K562 (cell line): ENCODE measurements at regions not wholly inside any gene's neighbourhood (a gene's known extent, or its start where the extent isn't known, plus 50 kb on each side); places are given as distances from the start of the nearest gene placed in this dataset.

Experiments used
- ATAC-seq: fragments of 200-7000 bp; cut with Tn5 transposase; 3 replicates; pipeline ENCODE4 v1.9.1; 2020; ENCODE audit warnings: moderate library complexity
- BruUV-seq: library from RNA; stranded (reverse); fragments of 400-500 nt; replicated peaks from 2 replicates; lab custom pipeline; 2021; lab: Mats Ljungman, UMichigan
- CTCF ChIA-PET: fragments of 300-600 bp; formaldehyde crosslinking; extraction: SDS; loops from one replicate; lab custom pipeline; 2021; ENCODE audit warnings: low intra/inter-chr PET ratio; lab: Yijun Ruan, JAX
- POLR2A ChIA-PET: fragments of 300-600, 350-650 bp; sonication (Branson Sonifier 250); formaldehyde crosslinking; extraction: SDS; loops from one replicate; lab custom pipeline; 2021; ENCODE audit warnings: antibody characterized with exemption, inconsistent platforms; lab: Yijun Ruan, JAX
- DNase-seq, 4 experiments: peaks; one replicate each; pipeline versions ENCODE4 v3.0.0 to v3.0.0-alpha.2; 2011 to 2018; ENCODE audit warnings: low spot score in 3 of 4, mixed read lengths in 3 of 4; ENCODE audit errors: extremely low read depth in 1 of 4
- FAIRE-seq: peaks from 2 replicates; lab custom pipeline; 2011; peaks lifted over from hg19 to GRCh38; lab: Jason Lieb, UNC
- H2AFZ ChIP-seq: 2 replicates; pipeline ENCODE4 v1.6.0; 2011; ENCODE audit warnings: low read depth, low read length, control low read depth, inconsistent platforms
- H3K27ac ChIP-seq: fragments of 200-600 bp; 3 replicates; pipeline ENCODE4 v1.8.0; 2011; ENCODE audit warnings: low read depth, mild to moderate bottlenecking, control low read depth, inconsistent platforms, low read length, moderate library complexity, mixed read lengths; ENCODE audit errors: extremely low read depth
- H3K27me3 ChIP-seq, 2 experiments: fragments of 300-600 bp in 1 of 2; 2 replicates in 1 of 2; 3 replicates in 1 of 2; pipeline versions ENCODE4 v1.6.0 to v1.8.0; 2011; ENCODE audit warnings: inconsistent platforms in 2 of 2, low read length in 2 of 2, mild to moderate bottlenecking in 1 of 2, mixed read lengths in 1 of 2, moderate library complexity in 1 of 2; ENCODE audit not compliant: control insufficient read depth in 2 of 2, insufficient read depth in 2 of 2
- H3K36me3 ChIP-seq: fragments of 300-600 bp; 3 replicates; pipeline ENCODE4 v1.8.0; 2011; ENCODE audit warnings: mild to moderate bottlenecking, low read length, inconsistent platforms; ENCODE audit not compliant: control insufficient read depth, insufficient read depth
- H3K4me1 ChIP-seq, 2 experiments: fragments of 200-600 bp in 1 of 2; replicated peaks in 1 of 2; 2 replicates in 1 of 2; 3 replicates in 1 of 2; pipeline versions ENCODE4 v1.5.1 to v1.8.0; 2011; ENCODE audit warnings: inconsistent platforms in 2 of 2, low read length in 2 of 2, mild to moderate bottlenecking in 1 of 2, mixed read lengths in 1 of 2, moderate library complexity in 1 of 2; ENCODE audit not compliant: control insufficient read depth in 2 of 2, insufficient read depth in 2 of 2
- H3K4me2 ChIP-seq: 2 replicates; pipeline ENCODE4 v1.6.1; 2011; ENCODE audit warnings: low read length, control low read depth, inconsistent platforms, mixed read lengths; ENCODE audit not compliant: insufficient read depth
- H3K4me3 ChIP-seq: fragments of 200-600 bp; sonication (generic), shearing (Covaris generic); 2 replicates; pipeline ENCODE4 v1.5.1; 2016; ENCODE audit warnings: control low read depth, inconsistent platforms
- H3K79me2 ChIP-seq: fragments of 200-600 bp; 3 replicates; pipeline ENCODE4 v1.8.0; 2011; ENCODE audit warnings: low read length, inconsistent platforms; ENCODE audit not compliant: control insufficient read depth, insufficient read depth
- H3K9ac ChIP-seq, 2 experiments: 2 replicates each; pipeline versions ENCODE4 v1.6.0 to v1.6.1; 2011; ENCODE audit warnings: low read depth in 2 of 2, low read length in 2 of 2, control low read depth in 1 of 2, inconsistent platforms in 1 of 2, mild to moderate bottlenecking in 1 of 2, mixed read lengths in 1 of 2; ENCODE audit not compliant: insufficient read depth in 1 of 2
- H3K9me1 ChIP-seq: one replicate; pipeline ENCODE4 v1.6.0; 2011; ENCODE audit warnings: inconsistent platforms, mild to moderate bottlenecking, low read length, moderate library complexity; ENCODE audit not compliant: control insufficient read depth, insufficient read depth
- H3K9me3 ChIP-seq: replicated peaks from 2 replicates; pipeline ENCODE4 v1.5.1; 2011; ENCODE audit warnings: low read depth, low read length, inconsistent platforms; ENCODE audit not compliant: control insufficient read depth, insufficient read depth
- H4K20me1 ChIP-seq: replicated peaks from 2 replicates; pipeline ENCODE4 v1.6.1; 2011; ENCODE audit warnings: low read length, inconsistent platforms, mixed read lengths; ENCODE audit not compliant: control insufficient read depth, insufficient read depth
- CEBPB ChIP-seq: fragments of 450-650 bp; IDR thresholded peaks from 2 replicates; pipeline ENCODE4 v1.6.1; 2016; ENCODE audit warnings: missing genetic modification characterization, missing compliant biosample characterization
- EP300 ChIP-seq: IDR thresholded peaks from 2 replicates; pipeline ENCODE4 v1.6.1; 2012; ENCODE audit warnings: low read length, improper control_type of control experiment
- FOXA3 ChIP-seq, 2 experiments: fragments of 450-650 bp in 1 of 2; sonication (generic) in 1 of 2; formaldehyde crosslinking; IDR thresholded peaks in 1 of 2; conservative IDR thresholded peaks in 1 of 2; 2 replicates each; pipeline versions ENCODE4 v1.4.0 to v1.8.0; 2020 to 2022; ENCODE audit warnings: mild to moderate bottlenecking in 2 of 2, missing genetic modification reagents in 1 of 2
- PTBP1 ChIP-seq: fragments of 200-400 bp; formaldehyde crosslinking; IDR thresholded peaks from 2 replicates; pipeline ENCODE4 v1.6.1; 2017; ENCODE audit warnings: low read depth, low read length
- REST ChIP-seq, 2 experiments: fragments of 450-650 bp; formaldehyde crosslinking in 1 of 2; IDR thresholded peaks; 2 replicates each; pipeline versions ENCODE4 v1.4.0 to v1.6.1; 2014 to 2020; ENCODE audit warnings: mild to moderate bottlenecking in 2 of 2, borderline replicate concordance in 1 of 2, low read depth in 1 of 2
- ZNF695 ChIP-seq: fragments of 450-650 bp; formaldehyde crosslinking; IDR thresholded peaks from 2 replicates; pipeline ENCODE4 v1.4.0; 2020; ENCODE audit warnings: mild to moderate bottlenecking, moderate library complexity
- WGBS: fragments of 100-300 bp; shearing (Covaris generic); methylation state at CpG from one replicate; pipeline ENCODE4 v1.1.6; 2016; ENCODE audit warnings: low coverage, mixed read lengths; ENCODE audit not compliant: insufficient coverage; ENCODE audit errors: missing lambda C conversion rate; 5-methylcytosine and 5-hydroxymethylcytosine counted together
- in situ Hi-C: fragments of 300-500 bp; cut with MboI; formaldehyde crosslinking; loops from 4 replicates; pipeline ENCODE4 v1.15.0; 2018; ENCODE audit warnings: inconsistent platforms, mixed read lengths
- intact Hi-C: fragments of 100-400 bp; cut with micrococcal nuclease; formaldehyde crosslinking; loops from 2 replicates; pipeline ENCODE4 v1.14.2; 2022

- TF ChIP-seq REST (IDR thresholded peaks at IDR 0.05; ENCODE audit: borderline replicate concordance): no peak
- no peak for TF ChIP-seq REST (CRISPR knock-in tag; IDR thresholded peaks at IDR 0.05; ENCODE audit: low read depth)
Measured at GRCh38 chr11:42049650-42050049, 590.2 kb upstream of the LRRC4C start (continued).

- DNase-seq: no peak
- no peak for ATAC-seq
- no peak for FAIRE-seq
- 0% methylated on average over 3 of the region's 3 CpGs for WGBS
- H3K27ac ChIP-seq: no peak overlapping the region
- H3K9ac ChIP-seq: no peak overlapping the region
- no TSS peak for BruUV-seq
- CTCF ChIA-PET: no interaction called here
- intact Hi-C loops: no loop called here
- H3K9me3 ChIP-seq: no peaks in the 10 kb centered on the region
- TF ChIP-seq FOXA3 (CRISPR knock-in tag; conservative IDR thresholded peaks at IDR 0.05 in 1 of 2, IDR thresholded peaks at IDR 0.05 in 1 of 2) (no peak), ZNF695 (no peak), CEBPB (no peak), PTBP1 (no peak), EP300 (no peak)
- H3K36me3 ChIP-seq: no peaks in the 10 kb centered on the region
- in situ Hi-C loops: no loop called here
- H2AFZ ChIP-seq: no peak overlapping the region
- H3K27me3 ChIP-seq: no peaks in the 10 kb centered on the region
- no peaks in the 10 kb centered on the region for H3K9me1 ChIP-seq
- no peaks in the 10 kb centered on the region for H4K20me1 ChIP-seq
- no peaks in the 10 kb centered on the region for H3K4me1 ChIP-seq
- no peaks in the 10 kb centered on the region for H3K79me2 ChIP-seq
- no peak overlapping the region for H3K4me2 ChIP-seq
- POLR2A ChIA-PET: no interaction called here
- no peak overlapping the region for H3K4me3 ChIP-seq
Measured at GRCh38 chr11:42054351-42054900, 595.0 kb upstream of the LRRC4C start.
